HEK293T (cell line): ENCODE measurements at regions not wholly inside any gene's neighbourhood (a gene's known extent, or its start where the extent isn't known, plus 50 kb on each side); places are given as distances from the start of the nearest gene placed in this dataset.

Source experiments
- CTCF ChIA-PET: fragments of 350-600 bp; formaldehyde crosslinking; extraction: SDS; loops from one replicate; lab custom pipeline; 2021; ENCODE audit warnings: antibody characterized with exemption, inconsistent platforms; lab: Yijun Ruan, JAX
- POLR2A ChIA-PET: fragments of 350-600 bp; formaldehyde crosslinking; extraction: SDS; loops from one replicate; lab custom pipeline; 2020; ENCODE audit warnings: antibody characterized with exemption, inconsistent platforms; lab: Yijun Ruan, JAX
- DNase-seq: peaks from one replicate; pipeline ENCODE4 v3.0.0; 2012; ENCODE audit warnings: mixed read lengths; ENCODE audit errors: extremely low spot score
- ARNT ChIP-seq: fragments of 450-650 bp; IDR thresholded peaks from 2 replicates; pipeline ENCODE4 v1.6.1; 2017; ENCODE audit warnings: mild to moderate bottlenecking
- BHLHE40 ChIP-seq: fragments of 450-650 bp; IDR thresholded peaks from 2 replicates; pipeline ENCODE4 v1.6.1; 2016; ENCODE audit warnings: mild to moderate bottlenecking, moderate library complexity, borderline replicate concordance
- CTBP1 ChIP-seq: fragments of 450-650 bp; IDR thresholded peaks from 2 replicates; pipeline ENCODE4 v1.6.1; 2016; ENCODE audit warnings: borderline replicate concordance
- ELF4 ChIP-seq: fragments of 450-650 bp; IDR thresholded peaks from 2 replicates; pipeline ENCODE4 v1.6.1; 2017; ENCODE audit warnings: antibody characterized with exemption
- FOXA1 ChIP-seq: fragments of 450-650 bp; IDR thresholded peaks from 2 replicates; pipeline ENCODE4 v1.6.1; 2016; ENCODE audit warnings: mild to moderate bottlenecking
- FOXK2 ChIP-seq: fragments of 450-650 bp; IDR thresholded peaks from 2 replicates; pipeline ENCODE4 v1.6.1; 2016; ENCODE audit warnings: mild to moderate bottlenecking
- FOXM1 ChIP-seq: fragments of 450-650 bp; IDR thresholded peaks from 2 replicates; pipeline ENCODE4 v1.6.1; 2017; ENCODE audit warnings: mild to moderate bottlenecking, borderline replicate concordance
- HDGF ChIP-seq: fragments of 450-650 bp; IDR thresholded peaks from 2 replicates; pipeline ENCODE4 v1.6.1; 2017; ENCODE audit warnings: antibody characterized with exemption, borderline replicate concordance
- L3MBTL2 ChIP-seq: fragments of 450-650 bp; conservative IDR thresholded peaks from 2 replicates; pipeline ENCODE4 v1.6.1; 2016; ENCODE audit warnings: mild to moderate bottlenecking
- LEF1 ChIP-seq: fragments of 450-650 bp; IDR thresholded peaks from 2 replicates; pipeline ENCODE4 v1.6.1; 2017; ENCODE audit warnings: mild to moderate bottlenecking, borderline replicate concordance
- NFRKB ChIP-seq: fragments of 450-650 bp; IDR thresholded peaks from 2 replicates; pipeline ENCODE4 v1.6.1; 2016; ENCODE audit warnings: mild to moderate bottlenecking, moderate library complexity
- SP1 ChIP-seq: fragments of 450-650 bp; IDR thresholded peaks from 2 replicates; pipeline ENCODE4 v1.6.1; 2017
- SUZ12 ChIP-seq: fragments of 450-650 bp; IDR thresholded peaks from 2 replicates; pipeline ENCODE4 v1.6.1; 2016; ENCODE audit warnings: mild to moderate bottlenecking
- TARDBP ChIP-seq: fragments of 450-650 bp; IDR thresholded peaks from 2 replicates; pipeline ENCODE4 v1.6.1; 2016
- ZNF384 ChIP-seq: fragments of 450-650 bp; IDR thresholded peaks from 2 replicates; pipeline ENCODE4 v1.6.1; 2016
- TF ChIP-seq, protein P1 (sequence below): fragments of 450-650 bp; IDR thresholded peaks from 2 replicates; pipeline ENCODE4 v1.6.1; 2016

DNA sequence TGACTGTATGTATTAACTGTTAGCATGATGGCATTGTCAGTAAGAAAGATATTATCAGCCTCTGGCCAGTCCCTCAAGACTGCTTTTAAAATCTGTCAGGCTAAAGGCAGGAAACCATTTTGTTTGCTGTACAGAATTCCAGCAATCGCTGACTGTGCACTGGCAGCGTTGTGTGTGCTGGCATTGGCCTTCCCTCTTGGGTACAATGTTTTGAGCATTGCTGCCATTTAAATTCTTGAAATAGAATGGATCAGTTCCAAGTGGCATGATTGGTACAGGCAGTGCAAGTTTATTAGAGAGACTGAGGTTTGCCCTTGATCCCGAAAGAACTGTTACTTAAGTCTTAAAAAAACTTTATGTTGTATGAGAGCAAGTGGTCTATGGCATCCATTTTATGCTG, 788.7 kb downstream of the OTOL1 start:
- ChIA-PET POLR2A (no interaction called here), CTCF (no interaction called here)

DNA sequence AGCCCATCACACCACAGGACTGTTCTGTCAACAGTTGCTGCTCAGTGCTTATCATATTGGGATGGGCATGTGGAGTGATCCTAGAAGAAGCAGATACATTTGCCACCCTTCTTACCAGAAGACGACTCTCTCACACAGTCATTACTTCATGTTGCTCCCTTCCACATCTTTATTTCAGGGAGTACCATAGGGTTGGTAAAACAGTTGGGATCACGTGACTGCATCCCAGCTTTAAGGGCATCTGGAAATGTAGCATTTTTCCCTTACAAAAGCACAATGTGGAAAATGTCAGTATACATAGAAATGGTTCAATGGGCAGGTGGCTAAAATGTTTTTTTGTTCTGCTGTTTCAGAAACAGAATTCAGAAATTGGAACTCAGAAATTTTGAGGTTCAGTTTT, 791.0 kb downstream of the OTOL1 start:
- ChIA-PET CTCF (no interaction called here), POLR2A (no interaction called here)
- no peak for TF ChIP-seq ZNF384
- TF ChIP-seq BHLHE40 = no peak
- no peak for TF ChIP-seq L3MBTL2
- no peak for TF ChIP-seq FOXK2
- no peak for TF ChIP-seq SUZ12
- TF ChIP-seq FOXA1 = no peak
- TF ChIP-seq NFRKB = no peak
- no peak for TF ChIP-seq LEF1
- TF ChIP-seq SP1 = no peak
- TF ChIP-seq FOXM1 = no peak
- TF ChIP-seq ARNT = no peak
- TF ChIP-seq HDGF = no peak
- no peak for DNase-seq

More for the DNA sequence above, 788.7 kb downstream of the OTOL1 start:
- no peak for DNase-seq
- TF ChIP-seq FOXM1 (no peak), FOXK2 (no peak), SP1 (no peak), HDGF (no peak), LEF1 (no peak), TARDBP (no peak), SUZ12 (no peak), L3MBTL2 (no peak), NFRKB (no peak), ARNT (no peak), ZNF384 (no peak)
- TF ChIP-seq, protein P1, sequence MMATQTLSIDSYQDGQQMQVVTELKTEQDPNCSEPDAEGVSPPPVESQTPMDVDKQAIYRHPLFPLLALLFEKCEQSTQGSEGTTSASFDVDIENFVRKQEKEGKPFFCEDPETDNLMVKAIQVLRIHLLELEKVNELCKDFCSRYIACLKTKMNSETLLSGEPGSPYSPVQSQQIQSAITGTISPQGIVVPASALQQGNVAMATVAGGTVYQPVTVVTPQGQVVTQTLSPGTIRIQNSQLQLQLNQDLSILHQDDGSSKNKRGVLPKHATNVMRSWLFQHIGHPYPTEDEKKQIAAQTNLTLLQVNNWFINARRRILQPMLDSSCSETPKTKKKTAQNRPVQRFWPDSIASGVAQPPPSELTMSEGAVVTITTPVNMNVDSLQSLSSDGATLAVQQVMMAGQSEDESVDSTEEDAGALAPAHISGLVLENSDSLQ = no peak

DNA sequence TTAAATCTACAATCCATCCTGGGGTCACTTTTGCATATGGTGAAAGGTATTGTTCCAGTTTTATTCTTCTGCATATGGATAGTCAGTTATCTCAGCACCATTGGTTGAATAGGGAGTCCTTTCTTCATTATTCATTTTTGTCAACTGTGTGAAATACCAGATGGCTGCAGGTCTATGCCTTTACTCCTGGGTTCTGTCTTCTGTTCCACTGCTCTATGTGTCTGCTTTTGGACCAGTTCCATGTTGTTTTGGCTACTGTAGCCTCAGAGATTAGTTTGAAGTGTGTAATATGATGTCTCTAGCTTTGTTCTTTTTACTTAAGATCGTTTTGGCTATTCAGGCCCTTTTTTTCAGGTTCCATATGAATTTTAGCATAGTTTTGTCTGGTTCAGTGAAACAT, 795.8 kb downstream of the OTOL1 start:
- TF ChIP-seq, protein P1 = no peak
- no peak for TF ChIP-seq NFRKB
- DNase-seq = no peak
- POLR2A ChIA-PET = no interaction called here

GRCh38 chr3:162295323-162295983, 798.8 kb downstream of the OTOL1 start:
- no peak for DNase-seq
- no peak for TF ChIP-seq ARNT
- no peak for TF ChIP-seq BHLHE40
- TF ChIP-seq FOXA1 = no peak
- TF ChIP-seq SUZ12 = no peak
- TF ChIP-seq SP1 = no peak
- TF ChIP-seq, protein P1 = no peak
- no peak for TF ChIP-seq CTBP1
- TF ChIP-seq HDGF = no peak
- TF ChIP-seq FOXM1 = no peak
- TF ChIP-seq ELF4 = no peak
- no peak for TF ChIP-seq ZNF384
- no peak for TF ChIP-seq NFRKB
- TF ChIP-seq LEF1 = no peak
- POLR2A ChIA-PET = no interaction called here
- CTCF ChIA-PET = no interaction called here

More for the DNA sequence above, 795.8 kb downstream of the OTOL1 start:
- CTCF ChIA-PET = no interaction called here

GRCh38 chr3:162302983-162303624, 806.5 kb downstream of the OTOL1 start:
- POLR2A ChIA-PET = no interaction called here
- CTCF ChIA-PET = no interaction called here
- TF ChIP-seq NFRKB = no peak
- no peak for TF ChIP-seq L3MBTL2
- TF ChIP-seq, protein P1 = no peak
- TF ChIP-seq LEF1 = no peak
- no peak for TF ChIP-seq ELF4
- no peak for TF ChIP-seq FOXK2
- no peak for TF ChIP-seq BHLHE40
- no peak for TF ChIP-seq CTBP1
- TF ChIP-seq ZNF384 = no peak
- TF ChIP-seq ARNT = no peak
- TF ChIP-seq HDGF = no peak
- TF ChIP-seq FOXM1 = no peak
- TF ChIP-seq TARDBP = no peak
- no peak for TF ChIP-seq FOXA1
- no peak for TF ChIP-seq SP1
- no peak for TF ChIP-seq SUZ12
- DNase-seq = no peak

DNA sequence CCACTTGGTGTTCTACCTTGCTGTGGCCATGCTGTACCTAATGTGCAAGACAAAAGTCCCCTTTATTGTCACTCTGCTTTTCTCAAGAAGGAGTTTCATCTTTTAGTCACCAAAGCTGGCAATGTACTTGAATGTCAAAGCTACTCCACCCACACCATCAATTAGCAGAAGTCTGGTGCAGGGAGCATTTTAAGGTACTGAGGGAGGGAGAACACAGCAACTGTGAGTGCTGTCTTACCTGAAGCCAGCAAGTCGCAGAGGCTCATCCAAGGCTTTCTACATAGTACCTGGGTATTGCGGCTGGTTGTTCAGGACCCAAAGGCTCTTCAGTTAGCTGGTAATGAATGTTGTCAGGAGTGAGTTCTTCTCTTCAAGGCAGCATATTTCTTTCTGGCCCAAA, 820.4 kb downstream of the OTOL1 start:
- DNase-seq = no peak
- ChIA-PET POLR2A (no interaction called here), CTCF (no interaction called here)
- TF ChIP-seq ARNT (no peak), NFRKB (no peak), SP1 (no peak), SUZ12 (no peak), CTBP1 (no peak), L3MBTL2 (no peak)
